ENCODE measurements at regions not wholly inside any gene's neighbourhood (a gene's known extent, or its start where the extent isn't known, plus 50 kb on each side); places are given as distances from the start of the nearest gene placed in this dataset.
"Not testable (repeated sequence)": the region's sequence is repeated elsewhere in the genome, so short reads cannot be mapped to it uniquely, and the experiment has no call there.

- H3K9me3 ChIP-seq (ENCODE audit: low read depth, low read length, poor library complexity, severe bottlenecking); POLR2A ChIA-PET (ENCODE audit: low non-redundant PET); CTCF ChIA-PET; intact Hi-C loops (cut with micrococcal nuclease; ENCODE audit: unreplicated experiment); H3K4me3 ChIP-seq (ENCODE audit: low read depth, low read length, poor library complexity, severe bottlenecking); H3K4me1 ChIP-seq (ENCODE audit: insufficient read depth, low read length, poor library complexity, severe bottlenecking); DNase-seq (ENCODE audit: low spot score); BruUV-seq (replicated peaks); H3K36me3 ChIP-seq (ENCODE audit: insufficient read depth, low read length, poor library complexity, severe bottlenecking); H3K27me3 ChIP-seq (replicated peaks; ENCODE audit: insufficient read depth, low read depth, low read length, poor library complexity); H3K27ac ChIP-seq (ENCODE audit: low read depth, low read length, poor library complexity, severe bottlenecking): not testable (repeated sequence)
These were observed 336.1 kb downstream of the RPIA start for GRCh38 chr2:89027536-89027935.

GRCh38 chr2:89029257-89029656 is 337.8 kb downstream of the RPIA start:
- DNase-seq (ENCODE audit: low spot score); intact Hi-C loops (cut with micrococcal nuclease; ENCODE audit: unreplicated experiment); POLR2A ChIA-PET (ENCODE audit: low non-redundant PET); H3K27me3 ChIP-seq (replicated peaks; ENCODE audit: insufficient read depth, low read depth, low read length, poor library complexity); H3K4me3 ChIP-seq (ENCODE audit: low read depth, low read length, poor library complexity, severe bottlenecking); H3K9me3 ChIP-seq (ENCODE audit: low read depth, low read length, poor library complexity, severe bottlenecking); CTCF ChIA-PET; BruUV-seq (replicated peaks); H3K27ac ChIP-seq (ENCODE audit: low read depth, low read length, poor library complexity, severe bottlenecking); H3K36me3 ChIP-seq (ENCODE audit: insufficient read depth, low read length, poor library complexity, severe bottlenecking); H3K4me1 ChIP-seq (ENCODE audit: insufficient read depth, low read length, poor library complexity, severe bottlenecking): not testable (repeated sequence)

- CTCF ChIA-PET; POLR2A ChIA-PET (ENCODE audit: low non-redundant PET); H3K27ac ChIP-seq (ENCODE audit: low read depth, low read length, poor library complexity, severe bottlenecking); intact Hi-C loops (cut with micrococcal nuclease; ENCODE audit: unreplicated experiment); BruUV-seq (replicated peaks); H3K9me3 ChIP-seq (ENCODE audit: low read depth, low read length, poor library complexity, severe bottlenecking); H3K4me3 ChIP-seq (ENCODE audit: low read depth, low read length, poor library complexity, severe bottlenecking); H3K4me1 ChIP-seq (ENCODE audit: insufficient read depth, low read length, poor library complexity, severe bottlenecking); H3K27me3 ChIP-seq (replicated peaks; ENCODE audit: insufficient read depth, low read depth, low read length, poor library complexity); H3K36me3 ChIP-seq (ENCODE audit: insufficient read depth, low read length, poor library complexity, severe bottlenecking): not testable (repeated sequence)
- peak; percentile 62 for TF ChIP-seq CTCF (conservative IDR thresholded peaks at IDR 0.05; ENCODE audit: low read depth, low read length)
- DNase-seq (ENCODE audit: low spot score): peak; percentile 57
These were observed 356.9 kb downstream of the RPIA start for GRCh38 chr2:89048138-89049066.

GRCh38 chr2:89058616-89059015 is 367.1 kb downstream of the RPIA start:
- POLR2A ChIA-PET (ENCODE audit: low non-redundant PET); H3K9me3 ChIP-seq (ENCODE audit: low read depth, low read length, poor library complexity, severe bottlenecking); CTCF ChIA-PET; H3K4me1 ChIP-seq (ENCODE audit: insufficient read depth, low read length, poor library complexity, severe bottlenecking); H3K4me3 ChIP-seq (ENCODE audit: low read depth, low read length, poor library complexity, severe bottlenecking); H3K27me3 ChIP-seq (replicated peaks; ENCODE audit: insufficient read depth, low read depth, low read length, poor library complexity); DNase-seq (ENCODE audit: low spot score); H3K36me3 ChIP-seq (ENCODE audit: insufficient read depth, low read length, poor library complexity, severe bottlenecking); H3K27ac ChIP-seq (ENCODE audit: low read depth, low read length, poor library complexity, severe bottlenecking); intact Hi-C loops (cut with micrococcal nuclease; ENCODE audit: unreplicated experiment); BruUV-seq (replicated peaks): not testable (repeated sequence)

GRCh38 chr2:89061174-89061573 is 369.7 kb downstream of the RPIA start:
- H3K36me3 ChIP-seq (ENCODE audit: insufficient read depth, low read length, poor library complexity, severe bottlenecking); H3K4me1 ChIP-seq (ENCODE audit: insufficient read depth, low read length, poor library complexity, severe bottlenecking); POLR2A ChIA-PET (ENCODE audit: low non-redundant PET); H3K27me3 ChIP-seq (replicated peaks; ENCODE audit: insufficient read depth, low read depth, low read length, poor library complexity); DNase-seq (ENCODE audit: low spot score); H3K27ac ChIP-seq (ENCODE audit: low read depth, low read length, poor library complexity, severe bottlenecking); H3K9me3 ChIP-seq (ENCODE audit: low read depth, low read length, poor library complexity, severe bottlenecking); intact Hi-C loops (cut with micrococcal nuclease; ENCODE audit: unreplicated experiment); CTCF ChIA-PET; H3K4me3 ChIP-seq (ENCODE audit: low read depth, low read length, poor library complexity, severe bottlenecking); BruUV-seq (replicated peaks): not testable (repeated sequence)

GRCh38 chr2:89076771-89077170 is 385.3 kb downstream of the RPIA start:
- DNase-seq (ENCODE audit: low spot score); intact Hi-C loops (cut with micrococcal nuclease; ENCODE audit: unreplicated experiment); H3K36me3 ChIP-seq (ENCODE audit: insufficient read depth, low read length, poor library complexity, severe bottlenecking); CTCF ChIA-PET; H3K4me1 ChIP-seq (ENCODE audit: insufficient read depth, low read length, poor library complexity, severe bottlenecking); H3K9me3 ChIP-seq (ENCODE audit: low read depth, low read length, poor library complexity, severe bottlenecking); H3K27me3 ChIP-seq (replicated peaks; ENCODE audit: insufficient read depth, low read depth, low read length, poor library complexity); BruUV-seq (replicated peaks); POLR2A ChIA-PET (ENCODE audit: low non-redundant PET); H3K4me3 ChIP-seq (ENCODE audit: low read depth, low read length, poor library complexity, severe bottlenecking); H3K27ac ChIP-seq (ENCODE audit: low read depth, low read length, poor library complexity, severe bottlenecking): not testable (repeated sequence)

- BruUV-seq (replicated peaks); H3K4me1 ChIP-seq (ENCODE audit: insufficient read depth, low read length, poor library complexity, severe bottlenecking); DNase-seq (ENCODE audit: low spot score); intact Hi-C loops (cut with micrococcal nuclease; ENCODE audit: unreplicated experiment); H3K9me3 ChIP-seq (ENCODE audit: low read depth, low read length, poor library complexity, severe bottlenecking); CTCF ChIA-PET; H3K27me3 ChIP-seq (replicated peaks; ENCODE audit: insufficient read depth, low read depth, low read length, poor library complexity); H3K36me3 ChIP-seq (ENCODE audit: insufficient read depth, low read length, poor library complexity, severe bottlenecking); H3K4me3 ChIP-seq (ENCODE audit: low read depth, low read length, poor library complexity, severe bottlenecking); POLR2A ChIA-PET (ENCODE audit: low non-redundant PET); H3K27ac ChIP-seq (ENCODE audit: low read depth, low read length, poor library complexity, severe bottlenecking): not testable (repeated sequence)
These were observed 401.4 kb downstream of the RPIA start for GRCh38 chr2:89092911-89093310.

Data from A673 (cell line).